Pancreas (tissue), 10 donors: ENCODE measurements at regions not wholly inside any gene's neighbourhood (a gene's known extent, or its start where the extent isn't known, plus 50 kb on each side); places are given as distances from the start of the nearest gene placed in this dataset.
"Not testable (repeated sequence)": the region's sequence is repeated elsewhere in the genome, so short reads cannot be mapped to it uniquely, and the experiment has no call there.

ENCODE experiments used
- ATAC-seq, 4 donors: fragments of 200-7000 bp; cut with Tn5 transposase; one replicate each; pipeline versions ENCODE4 v1.8.0 to v1.9.1; 2020; ENCODE audit warnings: mild to moderate bottlenecking in 4 of 4, moderate library complexity in 4 of 4
- DNase-seq, 6 donors: peaks; one replicate each; pipeline ENCODE4 v3.0.0-alpha.2; 2020
- FAIRE-seq: peaks from 2 replicates; lab custom pipeline; 2012; peaks lifted over from hg19 to GRCh38; lab: Jason Lieb, UNC
- H3K27ac ChIP-seq, 4 donors: fragments of 200-600 bp; sonication (generic); 1 replicate in 3 of 4; 2 replicates in 1 of 4; pipeline versions ENCODE4 v1.5.0 to v1.8.0; 2020
- H3K27me3 ChIP-seq, 4 donors: fragments of 200-600 bp; one replicate each; pipeline ENCODE4 v1.8.0; 2021
- H3K36me3 ChIP-seq, 3 donors: fragments of 200-600 bp; sonication (generic) in 1 of 3; one replicate each; pipeline versions ENCODE4 v1.5.0 to v1.8.0; 2020 to 2021
- H3K4me1 ChIP-seq, 3 donors: fragments of 200-600 bp; one replicate each; pipeline ENCODE4 v1.8.0; 2021
- H3K4me3 ChIP-seq, 4 donors: fragments of 200-600 bp; sonication (generic) in 2 of 4; one replicate each; pipeline versions ENCODE4 v1.5.0 to v1.8.0; 2020 to 2021
- H3K9me3 ChIP-seq, 4 donors: fragments of 200-600 bp; one replicate each; pipeline ENCODE4 v1.8.0; 2021
- WGBS, 2 donors: extraction: QIAGEN DNeasy Blood & Tissue Kit; methylation state at CpG; one replicate each; pipeline ENCODE4 v1.1.7; 2013; 5-methylcytosine and 5-hydroxymethylcytosine counted together
- intact Hi-C, 3 donors: fragments of 100-400 bp; cut with DNase I; formaldehyde crosslinking; loops; one replicate each; pipeline versions ENCODE4 v1.11.1 to v1.14.2; 2022
- donor health status: healthy with polysubstance abuse.
- donor health status: DM: no; HTN: no; CAD: no; lungs with moderate emphysema.
- donor health status: DM: no; HTN: no; CAD: no.
- donor health status: control.
- donor health status: control.
- donor health status: Bipolar disorder and iron deficiency.
- donor health status: DM: yes; HTN: yes; CAD: no.
- donor health status: DM: no; HTN: no; CAD: no.
- donor health status: DM: no; HTN: no; CAD: no.
- donor health status: DM: yes; HTN: yes; CAD: no.

GRCh38 chr6:57873424-57873823 is 556.0 kb downstream of the PRIM2 start:
- H3K27ac ChIP-seq, H3K4me1 ChIP-seq, intact Hi-C loops, ATAC-seq, H3K36me3 ChIP-seq, FAIRE-seq, H3K27me3 ChIP-seq, DNase-seq, H3K4me3 ChIP-seq, H3K9me3 ChIP-seq: not testable (repeated sequence)
- 57 to 76% methylated on average over 7 of the region's 7 CpGs for WGBS, 2 donors

GRCh38 chr6:57876659-57877058 is 559.2 kb downstream of the PRIM2 start:
- H3K4me1 ChIP-seq, ATAC-seq, intact Hi-C loops, FAIRE-seq, H3K4me3 ChIP-seq, H3K9me3 ChIP-seq, H3K27ac ChIP-seq, H3K27me3 ChIP-seq, DNase-seq, H3K36me3 ChIP-seq: not testable (repeated sequence)
- 58 to 71% methylated on average over 2 of the region's 2 CpGs for WGBS, 2 donors

GRCh38 chr6:57877729-57878128 is 560.3 kb downstream of the PRIM2 start:
- H3K36me3 ChIP-seq, H3K4me1 ChIP-seq, H3K9me3 ChIP-seq, H3K4me3 ChIP-seq, intact Hi-C loops, ATAC-seq, H3K27ac ChIP-seq, FAIRE-seq, H3K27me3 ChIP-seq, DNase-seq: not testable (repeated sequence)
- 67 to 87% methylated on average over 3 of the region's 3 CpGs for WGBS, 2 donors

- H3K36me3 ChIP-seq, H3K27ac ChIP-seq, H3K27me3 ChIP-seq, H3K4me3 ChIP-seq, intact Hi-C loops, H3K4me1 ChIP-seq, FAIRE-seq, H3K9me3 ChIP-seq, ATAC-seq, DNase-seq: not testable (repeated sequence)
- 59 to 63% methylated on average over 1 of the region's 1 CpG for WGBS, 2 donors
Measured at GRCh38 chr6:57878792-57879191, 561.4 kb downstream of the PRIM2 start.

GRCh38 chr6:57898850-57899249 is 581.4 kb downstream of the PRIM2 start:
- FAIRE-seq, H3K4me1 ChIP-seq, H3K4me3 ChIP-seq, DNase-seq, ATAC-seq, H3K36me3 ChIP-seq, H3K27me3 ChIP-seq, intact Hi-C loops, H3K27ac ChIP-seq, H3K9me3 ChIP-seq: not testable (repeated sequence)
- WGBS, 2 donors: 60 to 77% methylated on average over 5 of the region's 5 CpGs

GRCh38 chr6:57900687-57901399 is 583.4 kb downstream of the PRIM2 start:
- not testable (repeated sequence) for FAIRE-seq

GRCh38 chr6:57901445-57901844 is 584.0 kb downstream of the PRIM2 start:
- ATAC-seq, intact Hi-C loops: not testable (repeated sequence)
- WGBS, 2 donors: 80 to 82% methylated on average over 3 of the region's 3 CpGs

More at GRCh38 chr6:57900687-57901399, 583.4 kb downstream of the PRIM2 start:
- H3K4me3 ChIP-seq, H3K27me3 ChIP-seq, ATAC-seq, H3K4me1 ChIP-seq, H3K9me3 ChIP-seq, H3K36me3 ChIP-seq, intact Hi-C loops, H3K27ac ChIP-seq, DNase-seq: not testable (repeated sequence)
- WGBS, 2 donors: 91 to 98% methylated on average over 2 of the region's 5 CpGs

GRCh38 chr6:57904356-57904755 is 586.9 kb downstream of the PRIM2 start:
- 38 to 46% methylated on average over 6 of the region's 6 CpGs for WGBS, 2 donors

More at GRCh38 chr6:57901445-57901844, 584.0 kb downstream of the PRIM2 start:
- H3K27me3 ChIP-seq, H3K4me3 ChIP-seq, H3K9me3 ChIP-seq, DNase-seq, H3K4me1 ChIP-seq, H3K27ac ChIP-seq, H3K36me3 ChIP-seq, FAIRE-seq: not testable (repeated sequence)

GRCh38 chr6:57915300-57915699 is 597.9 kb downstream of the PRIM2 start:
- FAIRE-seq, H3K4me3 ChIP-seq, H3K36me3 ChIP-seq, H3K27me3 ChIP-seq, H3K4me1 ChIP-seq, DNase-seq, intact Hi-C loops, H3K9me3 ChIP-seq, ATAC-seq, H3K27ac ChIP-seq: not testable (repeated sequence)

More at GRCh38 chr6:57904356-57904755, 586.9 kb downstream of the PRIM2 start:
- intact Hi-C loops, H3K27me3 ChIP-seq, H3K36me3 ChIP-seq, ATAC-seq, H3K4me1 ChIP-seq, H3K9me3 ChIP-seq, FAIRE-seq, DNase-seq, H3K27ac ChIP-seq, H3K4me3 ChIP-seq: not testable (repeated sequence)

GRCh38 chr6:57942966-57943365 is 625.5 kb downstream of the PRIM2 start:
- H3K9me3 ChIP-seq, intact Hi-C loops, H3K36me3 ChIP-seq, H3K27ac ChIP-seq, DNase-seq, ATAC-seq, FAIRE-seq, H3K27me3 ChIP-seq, H3K4me1 ChIP-seq, H3K4me3 ChIP-seq: not testable (repeated sequence)
- WGBS, 2 donors: 89 to 95% methylated on average over 2 of the region's 2 CpGs

- intact Hi-C loops, H3K27ac ChIP-seq, FAIRE-seq, H3K27me3 ChIP-seq, ATAC-seq, H3K9me3 ChIP-seq, H3K4me1 ChIP-seq, H3K36me3 ChIP-seq, DNase-seq, H3K4me3 ChIP-seq: not testable (repeated sequence)
- WGBS, 2 donors: 88 to 97% methylated on average over 7 of the region's 7 CpGs
Measured at GRCh38 chr6:57946084-57946768, 628.8 kb downstream of the PRIM2 start.

- ATAC-seq, H3K4me3 ChIP-seq, H3K9me3 ChIP-seq, H3K36me3 ChIP-seq, H3K27me3 ChIP-seq, H3K4me1 ChIP-seq, H3K27ac ChIP-seq, intact Hi-C loops, FAIRE-seq, DNase-seq: not testable (repeated sequence)
- WGBS, 2 donors: 97 to 98% methylated on average over 11 of the region's 11 CpGs
Measured at GRCh38 chr6:57946769-57947091, 629.3 kb downstream of the PRIM2 start.
